ENCODE measurements at regions not wholly inside any gene's neighbourhood (a gene's known extent, or its start where the extent isn't known, plus 50 kb on each side); places are given as distances from the start of the nearest gene placed in this dataset.
"Not testable (repeated sequence)": the region's sequence is repeated elsewhere in the genome, so short reads cannot be mapped to it uniquely, and the experiment has no call there.

DNA sequence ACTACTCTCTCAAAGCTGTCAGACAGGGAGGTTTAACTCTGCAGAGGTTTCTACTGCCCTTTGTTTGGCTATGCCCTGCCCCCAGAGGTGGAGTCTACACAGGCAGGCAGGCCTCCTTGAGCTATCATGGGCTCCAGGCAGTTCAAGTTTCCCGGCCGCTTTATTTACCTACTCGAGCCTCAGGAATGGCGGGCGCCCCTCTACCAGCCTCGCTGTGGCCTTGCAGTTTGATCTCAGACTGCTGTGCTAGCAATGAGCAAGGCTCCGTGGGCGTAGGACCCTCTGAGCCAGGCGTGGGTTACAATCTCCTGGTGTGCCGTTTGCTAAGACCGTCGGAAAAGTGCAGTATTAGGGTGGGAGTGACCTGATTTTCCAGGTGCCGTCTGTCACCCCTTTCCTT, 124.3 kb downstream of the PTCHD1 start:
- 97% methylated on average over 13 of the region's 13 CpGs for WGBS
- not testable (repeated sequence) for H3K27ac ChIP-seq (ENCODE audit: low read depth in 1 of 2, low read length in 1 of 2); H3K4me3 ChIP-seq (ENCODE audit: low read length in 2 of 2); H3K27me3 ChIP-seq (ENCODE audit: control insufficient read depth in 2 of 2, insufficient read depth in 1 of 2, low read length in 1 of 2); H3K9me3 ChIP-seq (ENCODE audit: control insufficient read depth in 2 of 2, insufficient read depth in 1 of 2, low read length in 1 of 2); H3K36me3 ChIP-seq (ENCODE audit: control insufficient read depth in 2 of 2, insufficient read depth in 2 of 2, low read length in 1 of 2); H3K4me1 ChIP-seq (ENCODE audit: control insufficient read depth in 2 of 2, insufficient read depth in 2 of 2, low read length in 2 of 2); DNase-seq (ENCODE audit: low read depth in 6 of 9, low spot score in 9 of 9)

DNA sequence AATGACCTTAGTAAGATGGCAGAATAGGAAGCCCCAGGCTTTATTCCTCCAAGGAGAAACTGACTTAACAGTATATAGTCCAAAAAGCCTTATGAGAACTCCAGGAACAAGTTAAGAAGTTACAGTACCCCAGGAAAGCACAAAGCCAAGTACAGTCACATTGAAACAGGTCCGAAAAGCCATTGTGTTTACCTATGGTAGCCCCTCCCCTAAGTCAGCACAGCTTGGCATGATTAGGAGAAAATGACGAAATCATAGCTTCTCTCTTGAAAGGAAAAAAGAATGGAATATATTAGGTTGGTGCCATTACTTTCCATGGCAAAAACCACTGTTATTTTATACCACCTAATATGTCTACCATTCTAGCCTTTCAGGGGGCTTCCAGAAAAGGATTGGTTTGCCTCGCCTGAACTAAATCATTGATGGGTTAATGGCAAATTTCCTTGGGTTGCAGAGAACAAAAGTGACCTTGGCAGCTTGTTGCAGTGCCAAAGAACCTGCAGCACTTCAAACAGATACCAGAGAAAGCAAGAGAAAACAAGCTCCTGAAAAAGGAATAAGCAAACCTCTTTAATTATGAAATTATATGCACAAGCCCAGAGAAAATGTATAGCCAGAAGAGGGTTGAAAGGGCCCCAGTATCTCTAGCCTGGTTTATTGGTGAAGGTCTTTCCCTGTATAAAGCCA, 130.6 kb downstream of the PTCHD1 start:
- Histone ChIP-seq H3K9me3 (ENCODE audit: control insufficient read depth in 2 of 2, insufficient read depth in 1 of 2, low read length in 1 of 2) (no peaks in the 10 kb centered on the region), H3K4me3 (ENCODE audit: low read length in 2 of 2) (no peak overlapping the region), H3K4me1 (ENCODE audit: control insufficient read depth in 2 of 2, insufficient read depth in 2 of 2, low read length in 2 of 2) (no peaks in the 10 kb centered on the region), H3K27me3 (ENCODE audit: control insufficient read depth in 2 of 2, insufficient read depth in 1 of 2, low read length in 1 of 2) (no peaks in the 10 kb centered on the region), H3K36me3 (ENCODE audit: control insufficient read depth in 2 of 2, insufficient read depth in 2 of 2, low read length in 1 of 2) (no peaks in the 10 kb centered on the region), H3K27ac (ENCODE audit: low read depth in 1 of 2, low read length in 1 of 2) (no peak overlapping the region)
- no peak for DNase-seq (ENCODE audit: low read depth in 6 of 9, low spot score in 9 of 9)
- 90% methylated on average over 3 of the region's 3 CpGs for WGBS

DNA sequence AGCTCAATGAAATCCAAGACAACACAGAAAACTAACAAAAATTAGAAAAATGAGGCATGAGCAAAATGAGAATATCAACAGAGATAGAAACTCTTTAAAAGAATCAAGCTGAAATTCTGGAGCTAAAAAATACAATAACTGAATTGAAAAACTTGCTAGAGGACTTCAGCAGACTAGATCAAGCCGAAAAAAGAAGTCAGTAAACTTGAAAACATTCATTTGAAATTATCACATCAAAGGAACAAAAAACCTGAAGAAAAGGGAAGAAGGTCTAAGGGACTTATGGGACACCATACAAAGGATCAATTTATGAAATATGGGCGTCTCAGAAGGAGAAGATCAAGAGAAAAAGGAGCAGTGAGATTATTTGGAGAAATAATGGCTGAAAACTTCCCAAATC, 131.3 kb downstream of the PTCHD1 start:
- no peaks in the 10 kb centered on the region for H3K4me1 ChIP-seq (ENCODE audit: control insufficient read depth in 2 of 2, insufficient read depth in 2 of 2, low read length in 2 of 2)
- DNase-seq (ENCODE audit: low read depth in 6 of 9, low spot score in 9 of 9), result no peak
- H3K36me3 ChIP-seq (ENCODE audit: control insufficient read depth in 2 of 2, insufficient read depth in 2 of 2, low read length in 1 of 2), result no peaks in the 10 kb centered on the region
- 88% methylated on average over 2 of the region's 2 CpGs for WGBS
- no peak overlapping the region for H3K4me3 ChIP-seq (ENCODE audit: low read length in 2 of 2)
- no peaks in the 10 kb centered on the region for H3K9me3 ChIP-seq (ENCODE audit: control insufficient read depth in 2 of 2, insufficient read depth in 1 of 2, low read length in 1 of 2)
- no peak overlapping the region for H3K27ac ChIP-seq (ENCODE audit: low read depth in 1 of 2, low read length in 1 of 2)
- H3K27me3 ChIP-seq (ENCODE audit: control insufficient read depth in 2 of 2, insufficient read depth in 1 of 2, low read length in 1 of 2), result no peaks in the 10 kb centered on the region

DNA sequence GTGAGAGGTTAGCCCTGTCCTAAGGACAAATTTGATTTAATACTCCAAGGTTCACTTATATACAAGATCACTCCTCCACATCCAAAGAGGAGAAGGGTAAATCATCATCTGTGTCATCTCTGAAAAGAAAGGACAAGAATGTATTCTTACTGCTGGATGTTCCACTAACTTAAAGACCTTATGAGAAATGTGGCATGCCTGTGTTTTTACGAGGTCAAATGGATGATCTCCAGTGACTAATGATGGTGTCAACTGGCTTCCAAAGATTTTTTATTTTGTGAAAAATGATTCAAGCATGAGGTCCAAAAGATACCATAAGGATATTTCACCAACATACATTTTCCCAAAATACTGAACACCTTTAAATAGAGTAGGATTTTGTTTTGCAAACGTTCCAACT, 143.4 kb downstream of the PTCHD1 start:
- Histone ChIP-seq H3K9me3 (ENCODE audit: control insufficient read depth in 2 of 2, insufficient read depth in 1 of 2, low read length in 1 of 2) (peaks cover 0 to 6% of the 10 kb centered on the region in 2 donors), H3K36me3 (ENCODE audit: control insufficient read depth in 2 of 2, insufficient read depth in 2 of 2, low read length in 1 of 2) (no peaks in the 10 kb centered on the region), H3K27ac (ENCODE audit: low read depth in 1 of 2, low read length in 1 of 2) (no peak overlapping the region), H3K4me3 (ENCODE audit: low read length in 2 of 2) (no peak overlapping the region), H3K4me1 (ENCODE audit: control insufficient read depth in 2 of 2, insufficient read depth in 2 of 2, low read length in 2 of 2) (no peaks in the 10 kb centered on the region), H3K27me3 (ENCODE audit: control insufficient read depth in 2 of 2, insufficient read depth in 1 of 2, low read length in 1 of 2) (no peaks in the 10 kb centered on the region)
- DNase-seq (ENCODE audit: low read depth in 6 of 9, low spot score in 9 of 9), result no peak
- 88% methylated on average over 2 of the region's 2 CpGs for WGBS

DNA sequence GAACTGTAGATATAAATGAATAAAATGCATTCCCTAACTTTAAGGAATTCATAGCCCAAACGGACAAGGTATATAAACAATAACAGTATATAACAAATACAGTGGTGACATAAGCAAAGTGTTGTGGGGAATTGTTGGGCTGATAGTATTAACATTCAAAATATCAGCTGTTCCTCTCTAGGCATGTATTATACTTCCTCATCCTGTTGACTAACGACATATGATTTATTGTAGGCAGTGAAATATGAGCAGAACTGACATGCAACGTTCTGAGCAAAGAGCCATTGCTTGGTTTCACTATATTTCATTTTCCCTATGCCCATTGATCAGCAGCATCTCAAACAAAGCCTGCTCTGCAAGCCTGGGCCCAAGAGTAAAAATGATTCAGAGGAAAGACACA, 143.9 kb downstream of the PTCHD1 start:
- no peak for DNase-seq (ENCODE audit: low read depth in 6 of 9, low spot score in 9 of 9)
- no peaks in the 10 kb centered on the region for H3K27me3 ChIP-seq (ENCODE audit: control insufficient read depth in 2 of 2, insufficient read depth in 1 of 2, low read length in 1 of 2)
- H3K9me3 ChIP-seq (ENCODE audit: control insufficient read depth in 2 of 2, insufficient read depth in 1 of 2, low read length in 1 of 2), result peaks cover 0 to 6% of the 10 kb centered on the region in 2 donors
- H3K4me3 ChIP-seq (ENCODE audit: low read length in 2 of 2), result no peak overlapping the region
- no peaks in the 10 kb centered on the region for H3K36me3 ChIP-seq (ENCODE audit: control insufficient read depth in 2 of 2, insufficient read depth in 2 of 2, low read length in 1 of 2)
- WGBS, result 33% methylated on average over 3 of the region's 3 CpGs
- no peak overlapping the region for H3K27ac ChIP-seq (ENCODE audit: low read depth in 1 of 2, low read length in 1 of 2)
- H3K4me1 ChIP-seq (ENCODE audit: control insufficient read depth in 2 of 2, insufficient read depth in 2 of 2, low read length in 2 of 2), result no peaks in the 10 kb centered on the region

DNA sequence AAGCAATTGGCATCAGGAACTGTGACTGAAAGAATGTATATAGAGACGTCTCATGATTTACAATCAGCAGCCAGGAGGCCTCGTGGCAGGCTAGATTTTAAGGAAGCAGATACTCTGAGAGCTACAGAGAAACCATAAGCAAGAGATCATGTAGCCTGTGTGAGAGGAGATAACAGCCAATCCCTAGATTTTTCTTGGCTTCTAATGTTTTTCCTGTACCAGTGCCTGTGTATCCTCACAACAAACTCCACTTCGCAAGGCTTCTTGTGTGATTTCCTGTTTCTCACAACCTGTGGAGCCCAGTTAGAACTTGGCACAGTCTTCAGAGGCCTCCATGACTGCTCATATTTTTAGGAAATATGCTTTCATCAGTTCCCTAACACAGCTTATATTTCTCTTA, 147.9 kb downstream of the PTCHD1 start:
- no peak overlapping the region for H3K27ac ChIP-seq (ENCODE audit: low read depth in 1 of 2, low read length in 1 of 2)
- DNase-seq (ENCODE audit: low read depth in 6 of 9, low spot score in 9 of 9), result no peak
- H3K36me3 ChIP-seq (ENCODE audit: control insufficient read depth in 2 of 2, insufficient read depth in 2 of 2, low read length in 1 of 2), result no peaks in the 10 kb centered on the region
- no peaks in the 10 kb centered on the region for H3K9me3 ChIP-seq (ENCODE audit: control insufficient read depth in 2 of 2, insufficient read depth in 1 of 2, low read length in 1 of 2)
- H3K27me3 ChIP-seq (ENCODE audit: control insufficient read depth in 2 of 2, insufficient read depth in 1 of 2, low read length in 1 of 2), result no peaks in the 10 kb centered on the region
- WGBS, result 53% methylated on average over 3 of the region's 3 CpGs
- no peak overlapping the region for H3K4me3 ChIP-seq (ENCODE audit: low read length in 2 of 2)
- no peaks in the 10 kb centered on the region for H3K4me1 ChIP-seq (ENCODE audit: control insufficient read depth in 2 of 2, insufficient read depth in 2 of 2, low read length in 2 of 2)

DNA sequence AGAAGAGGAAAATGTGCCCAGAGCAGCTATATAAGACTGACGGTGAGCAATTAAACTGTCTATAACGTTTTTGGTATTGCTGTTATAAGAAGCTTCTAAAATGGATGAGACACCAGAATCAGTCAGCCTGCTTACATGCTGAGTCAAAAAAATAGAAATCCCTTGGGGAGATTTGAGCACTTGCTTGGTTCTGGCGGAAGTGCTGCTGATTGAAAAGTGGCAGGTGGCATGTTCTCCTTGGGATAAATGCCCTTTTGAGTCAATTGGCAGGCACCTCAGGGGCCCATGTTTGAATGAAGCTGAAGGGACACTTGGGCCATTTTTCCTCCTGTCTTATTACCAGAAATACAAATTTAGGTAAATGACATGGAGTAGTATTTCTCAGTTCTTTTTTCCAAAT, 148.7 kb downstream of the PTCHD1 start:
- H3K4me3 ChIP-seq (ENCODE audit: low read length in 2 of 2), result no peak overlapping the region

DNA sequence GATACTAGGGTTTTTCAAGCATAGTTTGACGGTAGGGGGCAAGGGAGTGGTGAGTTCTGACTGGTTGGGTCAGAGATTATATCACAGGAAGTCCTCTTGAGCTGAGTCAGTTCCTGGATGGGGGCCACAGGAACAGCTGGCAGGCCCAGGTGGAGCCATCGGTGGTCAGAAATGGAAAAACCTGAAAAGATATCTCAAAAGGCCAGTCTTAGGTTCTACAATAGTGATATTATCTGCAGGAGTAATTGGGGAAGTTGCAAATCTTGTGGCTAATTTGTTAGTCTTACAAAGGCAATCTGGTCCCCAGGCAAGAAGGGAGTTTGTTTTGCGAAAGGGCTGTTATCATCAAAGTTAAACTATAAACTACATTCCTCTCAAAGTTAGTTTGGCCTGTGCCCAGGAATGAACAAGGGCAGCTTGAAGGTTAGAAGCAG, 159.3 kb downstream of the PTCHD1 start:
- Histone ChIP-seq H3K4me3 (ENCODE audit: low read length in 2 of 2) (no peak overlapping the region), H3K27ac (ENCODE audit: low read depth in 1 of 2, low read length in 1 of 2) (no peak overlapping the region), H3K27me3 (ENCODE audit: control insufficient read depth in 2 of 2, insufficient read depth in 1 of 2, low read length in 1 of 2) (no peaks in the 10 kb centered on the region), H3K4me1 (ENCODE audit: control insufficient read depth in 2 of 2, insufficient read depth in 2 of 2, low read length in 2 of 2) (no peaks in the 10 kb centered on the region), H3K36me3 (ENCODE audit: control insufficient read depth in 2 of 2, insufficient read depth in 2 of 2, low read length in 1 of 2) (no peaks in the 10 kb centered on the region), H3K9me3 (ENCODE audit: control insufficient read depth in 2 of 2, insufficient read depth in 1 of 2, low read length in 1 of 2) (no peaks in the 10 kb centered on the region)
- 17% methylated on average over 3 of the region's 3 CpGs for WGBS
- no peak for DNase-seq (ENCODE audit: low read depth in 6 of 9, low spot score in 9 of 9)

More for the DNA sequence above, 148.7 kb downstream of the PTCHD1 start:
- no peaks in the 10 kb centered on the region for H3K36me3 ChIP-seq (ENCODE audit: control insufficient read depth in 2 of 2, insufficient read depth in 2 of 2, low read length in 1 of 2)
- H3K4me1 ChIP-seq (ENCODE audit: control insufficient read depth in 2 of 2, insufficient read depth in 2 of 2, low read length in 2 of 2), result no peaks in the 10 kb centered on the region
- 94% methylated on average over 3 of the region's 3 CpGs for WGBS
- no peaks in the 10 kb centered on the region for H3K27me3 ChIP-seq (ENCODE audit: control insufficient read depth in 2 of 2, insufficient read depth in 1 of 2, low read length in 1 of 2)
- no peak overlapping the region for H3K27ac ChIP-seq (ENCODE audit: low read depth in 1 of 2, low read length in 1 of 2)
- DNase-seq (ENCODE audit: low read depth in 6 of 9, low spot score in 9 of 9), result no peak
- no peaks in the 10 kb centered on the region for H3K9me3 ChIP-seq (ENCODE audit: control insufficient read depth in 2 of 2, insufficient read depth in 1 of 2, low read length in 1 of 2)

DNA sequence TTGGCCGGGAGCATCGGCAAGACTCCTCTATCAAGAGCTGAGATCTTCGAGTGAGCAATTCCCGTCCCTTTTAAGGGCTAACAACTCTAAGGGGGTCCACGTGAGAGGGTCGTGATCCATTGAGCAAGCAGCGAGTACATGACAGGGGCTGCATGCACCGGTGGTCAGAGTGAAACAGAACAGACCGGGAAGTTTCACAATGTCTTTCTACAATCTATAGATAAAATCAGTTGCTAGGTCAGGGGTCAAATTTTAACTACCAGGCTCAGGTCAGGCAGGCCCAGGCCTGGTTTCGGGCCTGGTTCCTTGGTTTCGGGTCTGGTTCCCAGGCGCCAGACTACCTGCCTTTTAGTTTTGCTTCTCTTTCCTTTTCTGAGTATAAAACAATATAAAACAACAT, 160.1 kb downstream of the PTCHD1 start:
- H3K36me3 ChIP-seq (ENCODE audit: control insufficient read depth in 2 of 2, insufficient read depth in 2 of 2, low read length in 1 of 2), result no peaks in the 10 kb centered on the region
- no peaks in the 10 kb centered on the region for H3K4me1 ChIP-seq (ENCODE audit: control insufficient read depth in 2 of 2, insufficient read depth in 2 of 2, low read length in 2 of 2)
- DNase-seq (ENCODE audit: low read depth in 6 of 9, low spot score in 9 of 9), result no peak
- no peak overlapping the region for H3K4me3 ChIP-seq (ENCODE audit: low read length in 2 of 2)
- no peak overlapping the region for H3K27ac ChIP-seq (ENCODE audit: low read depth in 1 of 2, low read length in 1 of 2)
- no peaks in the 10 kb centered on the region for H3K9me3 ChIP-seq (ENCODE audit: control insufficient read depth in 2 of 2, insufficient read depth in 1 of 2, low read length in 1 of 2)
- 95% methylated on average over 12 of the region's 12 CpGs for WGBS
- H3K27me3 ChIP-seq (ENCODE audit: control insufficient read depth in 2 of 2, insufficient read depth in 1 of 2, low read length in 1 of 2), result no peaks in the 10 kb centered on the region

DNA sequence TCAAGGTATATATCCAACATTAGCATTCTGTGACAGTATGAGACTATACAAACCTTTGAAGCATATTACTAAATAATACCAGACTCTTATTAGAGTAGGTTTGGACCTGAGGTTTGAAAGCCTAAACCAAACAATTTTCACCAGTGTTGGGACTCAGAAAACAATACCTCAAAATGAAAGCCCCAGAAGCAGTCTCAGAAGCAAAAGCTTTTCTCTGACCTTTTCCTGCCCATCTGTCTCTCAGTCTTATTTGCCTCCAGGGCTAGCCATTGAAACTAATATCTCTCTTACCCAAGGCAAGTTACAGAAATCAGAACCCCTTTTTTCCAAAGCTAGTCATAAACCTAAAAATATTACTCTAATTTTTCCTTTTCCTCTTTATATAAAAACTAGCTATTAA, 163.3 kb downstream of the PTCHD1 start:
- DNase-seq (ENCODE audit: low read depth in 6 of 9, low spot score in 9 of 9), result no peak
- no peaks in the 10 kb centered on the region for H3K4me1 ChIP-seq (ENCODE audit: control insufficient read depth in 2 of 2, insufficient read depth in 2 of 2, low read length in 2 of 2)
- no peaks in the 10 kb centered on the region for H3K36me3 ChIP-seq (ENCODE audit: control insufficient read depth in 2 of 2, insufficient read depth in 2 of 2, low read length in 1 of 2)
- H3K27me3 ChIP-seq (ENCODE audit: control insufficient read depth in 2 of 2, insufficient read depth in 1 of 2, low read length in 1 of 2), result no peaks in the 10 kb centered on the region
- no peak overlapping the region for H3K4me3 ChIP-seq (ENCODE audit: low read length in 2 of 2)
- no peaks in the 10 kb centered on the region for H3K9me3 ChIP-seq (ENCODE audit: control insufficient read depth in 2 of 2, insufficient read depth in 1 of 2, low read length in 1 of 2)
- no peak overlapping the region for H3K27ac ChIP-seq (ENCODE audit: low read depth in 1 of 2, low read length in 1 of 2)
